GM23338 (cell line): ENCODE measurements at regions not wholly inside any gene's neighbourhood (a gene's known extent, or its start where the extent isn't known, plus 50 kb on each side); places are given as distances from the start of the nearest gene placed in this dataset.
"Not testable (repeated sequence)": the region's sequence is repeated elsewhere in the genome, so short reads cannot be mapped to it uniquely, and the experiment has no call there.

Experiments
- ATAC-seq: fragments of 200-7000 bp; cut with Tn5 transposase; 3 replicates; pipeline ENCODE4 v1.9.1; 2020
- DNase-seq: peaks from one replicate; pipeline ENCODE4 v3.0.0-alpha.2; 2015; ENCODE audit warnings: low spot score
- H2AFZ ChIP-seq: fragments of 200-600 bp; sonication (generic); 2 replicates; pipeline ENCODE4 v1.8.0; 2016; ENCODE audit warnings: antibody characterized with exemption, mild to moderate bottlenecking, moderate library complexity
- H3F3A ChIP-seq: fragments of 200-600 bp; sonication (generic); replicated peaks from 2 replicates; pipeline ENCODE4 v1.8.0; 2017; ENCODE audit warnings: antibody characterized with exemption, mixed run types, low read depth
- H3K27ac ChIP-seq: fragments of 200-600 bp; sonication (generic); 2 replicates; pipeline ENCODE4 v1.6.1; 2016; ENCODE audit warnings: low read depth
- H3K27me3 ChIP-seq: fragments of 200-600 bp; sonication (generic); 2 replicates; pipeline ENCODE4 v1.8.0; 2016; ENCODE audit warnings: mild to moderate bottlenecking, mixed run types, moderate library complexity; ENCODE audit not compliant: insufficient read depth
- H3K36me3 ChIP-seq: fragments of 200-600 bp; sonication (generic); 2 replicates; pipeline ENCODE4 v1.8.0; 2016; ENCODE audit warnings: mild to moderate bottlenecking; ENCODE audit not compliant: insufficient read depth
- H3K4me1 ChIP-seq: fragments of 200-600 bp; sonication (generic); 2 replicates; pipeline ENCODE4 v1.8.0; 2016; ENCODE audit warnings: mild to moderate bottlenecking, moderate library complexity; ENCODE audit not compliant: insufficient read depth
- H3K4me2 ChIP-seq: fragments of 200-600 bp; sonication (generic); 2 replicates; pipeline ENCODE4 v1.7.1; 2017; ENCODE audit warnings: mixed run types
- H3K4me3 ChIP-seq: fragments of 200-600 bp; sonication (generic); 2 replicates; pipeline ENCODE4 v1.6.1; 2016; ENCODE audit warnings: mixed run types
- H3K79me2 ChIP-seq: fragments of 200-600 bp; sonication (generic); replicated peaks from 2 replicates; pipeline ENCODE4 v1.8.0; 2017; ENCODE audit warnings: mild to moderate bottlenecking; ENCODE audit not compliant: insufficient read depth
- H3K9me2 ChIP-seq: fragments of 200-600 bp; sonication (generic); 2 replicates; pipeline ENCODE4 v1.8.0; 2017; ENCODE audit not compliant: insufficient read depth
- H4K20me1 ChIP-seq: fragments of 200-600 bp; sonication (generic); replicated peaks from 2 replicates; pipeline ENCODE4 v1.8.0; 2017; ENCODE audit warnings: mild to moderate bottlenecking; ENCODE audit not compliant: insufficient read depth
- H3K27ac Mint-ChIP-seq: 2 replicates; pipeline ENCODE4 v1.8.0; 2020; ENCODE audit warnings: inconsistent platforms, mild to moderate bottlenecking, moderate library complexity, mixed read lengths
- H3K27me3 Mint-ChIP-seq: 3 replicates; pipeline ENCODE4 v1.8.0; 2022; ENCODE audit warnings: low read depth, mild to moderate bottlenecking, moderate library complexity, mixed read lengths, inconsistent platforms; ENCODE audit not compliant: insufficient read depth, poor library complexity
- H3K36me3 Mint-ChIP-seq: 3 replicates; pipeline ENCODE4 v1.8.0; 2021; ENCODE audit warnings: low read depth, mild to moderate bottlenecking, inconsistent platforms, moderate library complexity, mixed read lengths
- H3K4me1 Mint-ChIP-seq: 3 replicates; pipeline ENCODE4 v1.8.0; 2020; ENCODE audit warnings: mild to moderate bottlenecking, inconsistent platforms, mixed read lengths
- H3K4me3 Mint-ChIP-seq: 3 replicates; pipeline ENCODE4 v1.8.0; 2021; ENCODE audit warnings: moderate library complexity, mild to moderate bottlenecking, inconsistent platforms, mixed read lengths
- H3K9me3 Mint-ChIP-seq: 3 replicates; pipeline ENCODE4 v1.8.0; 2020; ENCODE audit warnings: moderate library complexity, mild to moderate bottlenecking, inconsistent platforms, mixed read lengths
- CREB1 ChIP-seq: fragments of 250-450 bp; sonication (Bioruptor Pico); IDR thresholded peaks from 2 replicates; pipeline ENCODE4 v1.5.0; 2020; ENCODE audit warnings: low read depth, mild to moderate bottlenecking, moderate library complexity
- CTCF ChIP-seq, 2 experiments: fragments of 200-600 bp in 1 of 2; sonication (generic) in 1 of 2; conservative IDR thresholded peaks; 2 replicates each; pipeline versions ENCODE4 v1.5.1 to v1.6.1; 2016 to 2017; ENCODE audit warnings: antibody characterized with exemption in 2 of 2, low read depth in 2 of 2, mild to moderate bottlenecking in 2 of 2, moderate library complexity in 1 of 2
- EZH2 ChIP-seq: fragments of 200-600 bp; sonication (generic); IDR thresholded peaks from one replicate; pipeline ENCODE4 v1.8.0; 2017; ENCODE audit warnings: antibody characterized with exemption, mild to moderate bottlenecking, low read depth; ENCODE audit not compliant: unreplicated experiment
- EZH2phosphoT487 ChIP-seq: fragments of 200-600 bp; sonication (generic); IDR thresholded peaks from one replicate; pipeline ENCODE4 v1.8.1; 2018; ENCODE audit warnings: antibody characterized with exemption; ENCODE audit not compliant: unreplicated experiment
- JUNB ChIP-seq: IDR thresholded peaks from one replicate; pipeline ENCODE4 v1.6.1; 2016; ENCODE audit warnings: antibody characterized with exemption; ENCODE audit not compliant: unreplicated experiment
- NANOG ChIP-seq: IDR thresholded peaks from 2 replicates; pipeline ENCODE4 v1.6.1; 2016; ENCODE audit warnings: antibody characterized with exemption, borderline replicate concordance
- POLR2AphosphoS5 ChIP-seq: IDR thresholded peaks from 2 replicates; pipeline ENCODE4 v1.6.1; 2016; ENCODE audit warnings: antibody characterized with exemption, low read depth
- STAT1 ChIP-seq: IDR thresholded peaks from one replicate; pipeline ENCODE4 v1.6.1; 2016; ENCODE audit warnings: antibody characterized with exemption; ENCODE audit not compliant: unreplicated experiment
- ZNF331 ChIP-seq: fragments of 250-450 bp; sonication (Bioruptor Pico); IDR thresholded peaks from 2 replicates; pipeline ENCODE4 v1.5.0; 2020; ENCODE audit warnings: low read depth, mild to moderate bottlenecking, moderate library complexity
- ZNF462 ChIP-seq: fragments of 250-450 bp; sonication (Bioruptor Pico); IDR thresholded peaks from 2 replicates; pipeline ENCODE4 v1.5.0; 2020; ENCODE audit warnings: mild to moderate bottlenecking, moderate library complexity
- TF ChIP-seq, protein P1 (sequence below): IDR thresholded peaks from 2 replicates; pipeline ENCODE4 v1.6.1; 2016; ENCODE audit warnings: antibody characterized with exemption
- TF ChIP-seq, protein P2 (sequence below): IDR thresholded peaks from one replicate; pipeline ENCODE4 v1.6.1; 2018; ENCODE audit warnings: antibody characterized with exemption; ENCODE audit not compliant: unreplicated experiment

GRCh38 chr10:4395731-4396130, 430.3 kb upstream of the AKR1E2 start:
- Histone ChIP-seq H2AFZ (no peak overlapping the region), H3F3A (no peaks in the 10 kb centered on the region), H3K4me3 (no peak overlapping the region), H3K79me2 (no peaks in the 10 kb centered on the region), H4K20me1 (no peaks in the 10 kb centered on the region), H3K4me2 (no peak overlapping the region), H3K9me2 (no peaks in the 10 kb centered on the region; the same call in 1 of the 2 replicates), H3K4me1 (no peaks in the 10 kb centered on the region), H3K27ac (no peak overlapping the region), H3K27me3 (no peaks in the 10 kb centered on the region), H3K36me3 (no peaks in the 10 kb centered on the region)
- TF ChIP-seq, protein P1, sequence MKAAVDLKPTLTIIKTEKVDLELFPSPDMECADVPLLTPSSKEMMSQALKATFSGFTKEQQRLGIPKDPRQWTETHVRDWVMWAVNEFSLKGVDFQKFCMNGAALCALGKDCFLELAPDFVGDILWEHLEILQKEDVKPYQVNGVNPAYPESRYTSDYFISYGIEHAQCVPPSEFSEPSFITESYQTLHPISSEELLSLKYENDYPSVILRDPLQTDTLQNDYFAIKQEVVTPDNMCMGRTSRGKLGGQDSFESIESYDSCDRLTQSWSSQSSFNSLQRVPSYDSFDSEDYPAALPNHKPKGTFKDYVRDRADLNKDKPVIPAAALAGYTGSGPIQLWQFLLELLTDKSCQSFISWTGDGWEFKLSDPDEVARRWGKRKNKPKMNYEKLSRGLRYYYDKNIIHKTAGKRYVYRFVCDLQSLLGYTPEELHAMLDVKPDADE = no peak
- no peak for TF ChIP-seq JUNB
- TF ChIP-seq CREB1 (CRISPR knock-in tag) = no peak
- TF ChIP-seq STAT1 = no peak
- TF ChIP-seq, protein P2, sequence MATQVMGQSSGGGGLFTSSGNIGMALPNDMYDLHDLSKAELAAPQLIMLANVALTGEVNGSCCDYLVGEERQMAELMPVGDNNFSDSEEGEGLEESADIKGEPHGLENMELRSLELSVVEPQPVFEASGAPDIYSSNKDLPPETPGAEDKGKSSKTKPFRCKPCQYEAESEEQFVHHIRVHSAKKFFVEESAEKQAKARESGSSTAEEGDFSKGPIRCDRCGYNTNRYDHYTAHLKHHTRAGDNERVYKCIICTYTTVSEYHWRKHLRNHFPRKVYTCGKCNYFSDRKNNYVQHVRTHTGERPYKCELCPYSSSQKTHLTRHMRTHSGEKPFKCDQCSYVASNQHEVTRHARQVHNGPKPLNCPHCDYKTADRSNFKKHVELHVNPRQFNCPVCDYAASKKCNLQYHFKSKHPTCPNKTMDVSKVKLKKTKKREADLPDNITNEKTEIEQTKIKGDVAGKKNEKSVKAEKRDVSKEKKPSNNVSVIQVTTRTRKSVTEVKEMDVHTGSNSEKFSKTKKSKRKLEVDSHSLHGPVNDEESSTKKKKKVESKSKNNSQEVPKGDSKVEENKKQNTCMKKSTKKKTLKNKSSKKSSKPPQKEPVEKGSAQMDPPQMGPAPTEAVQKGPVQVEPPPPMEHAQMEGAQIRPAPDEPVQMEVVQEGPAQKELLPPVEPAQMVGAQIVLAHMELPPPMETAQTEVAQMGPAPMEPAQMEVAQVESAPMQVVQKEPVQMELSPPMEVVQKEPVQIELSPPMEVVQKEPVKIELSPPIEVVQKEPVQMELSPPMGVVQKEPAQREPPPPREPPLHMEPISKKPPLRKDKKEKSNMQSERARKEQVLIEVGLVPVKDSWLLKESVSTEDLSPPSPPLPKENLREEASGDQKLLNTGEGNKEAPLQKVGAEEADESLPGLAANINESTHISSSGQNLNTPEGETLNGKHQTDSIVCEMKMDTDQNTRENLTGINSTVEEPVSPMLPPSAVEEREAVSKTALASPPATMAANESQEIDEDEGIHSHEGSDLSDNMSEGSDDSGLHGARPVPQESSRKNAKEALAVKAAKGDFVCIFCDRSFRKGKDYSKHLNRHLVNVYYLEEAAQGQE = no peak
- no peak for TF ChIP-seq NANOG
- TF ChIP-seq CTCF (conservative IDR thresholded peaks at IDR 0.05; ENCODE audit: low read depth in 2 of 2) = no peak
- no peak for TF ChIP-seq POLR2AphosphoS5
- no peak for TF ChIP-seq ZNF462
- TF ChIP-seq EZH2 = no peak
- no peak for TF ChIP-seq ZNF331
- no peak for TF ChIP-seq EZH2phosphoT487
- Mint-ChIP-seq H3K4me3 (no peak overlapping the region), H3K4me1 (peaks cover 6% of the 10 kb centered on the region; the same call in 1 of the 3 replicates), H3K27ac (no peak overlapping the region), H3K36me3 (no peaks in the 10 kb centered on the region), H3K27me3 (no peaks in the 10 kb centered on the region), H3K9me3 (no peaks in the 10 kb centered on the region)
- DNase-seq (no peak), ATAC-seq (no peak)

DNA sequence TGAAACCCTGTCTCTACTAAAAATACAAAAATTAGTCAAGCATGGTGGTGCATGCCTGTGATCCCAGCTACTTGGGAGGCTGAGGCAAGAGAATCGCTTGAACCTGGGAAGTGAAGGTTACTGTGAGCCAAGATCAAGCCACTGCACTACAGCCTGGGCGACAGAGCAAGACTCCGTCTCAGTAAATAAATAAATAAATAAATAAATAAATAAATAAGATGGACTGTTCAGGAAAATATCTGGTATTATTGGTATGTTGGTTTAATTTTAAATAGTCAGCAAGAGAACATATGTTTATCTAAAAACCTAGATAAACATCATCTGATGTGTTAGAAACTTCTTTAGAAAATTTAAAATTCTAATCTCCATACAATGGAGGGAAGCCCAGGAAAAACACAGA, 431.6 kb upstream of the AKR1E2 start:
- not testable (repeated sequence) for H3K36me3 Mint-ChIP-seq, H3K4me1 Mint-ChIP-seq, H3K27me3 Mint-ChIP-seq

More for the DNA sequence above, 431.6 kb upstream of the AKR1E2 start:
- not testable (repeated sequence) for DNase-seq, ATAC-seq, H3K27ac ChIP-seq, H3K79me2 ChIP-seq, H3K4me1 ChIP-seq, H3K4me2 ChIP-seq, H3F3A ChIP-seq, H3K4me3 Mint-ChIP-seq, H3K9me3 Mint-ChIP-seq, H3K36me3 ChIP-seq, H4K20me1 ChIP-seq, H3K4me3 ChIP-seq, H3K27ac Mint-ChIP-seq, H3K27me3 ChIP-seq, H2AFZ ChIP-seq, H3K9me2 ChIP-seq
